AG09309 (cell line): ENCODE measurements at regions not wholly inside any gene's neighbourhood (a gene's known extent, or its start where the extent isn't known, plus 50 kb on each side); places are given as distances from the start of the nearest gene placed in this dataset.

Experiments used
- DNase-seq: peaks from one replicate; pipeline ENCODE4 v3.0.0-alpha.2; 2010; ENCODE audit warnings: low read depth
- H3K4me3 ChIP-seq: 2 replicates; pipeline ENCODE4 v1.5.1; 2011; ENCODE audit warnings: mild to moderate bottlenecking, low read depth, low read length, moderate library complexity; ENCODE audit not compliant: control insufficient read depth
- TF ChIP-seq, protein P1 (sequence below): IDR thresholded peaks from 2 replicates; pipeline ENCODE4 v1.5.1; 2011; ENCODE audit warnings: mild to moderate bottlenecking, low read depth, low read length, inconsistent platforms; ENCODE audit not compliant: insufficient read depth, control insufficient read depth; ENCODE audit errors: missing control alignments

DNA sequence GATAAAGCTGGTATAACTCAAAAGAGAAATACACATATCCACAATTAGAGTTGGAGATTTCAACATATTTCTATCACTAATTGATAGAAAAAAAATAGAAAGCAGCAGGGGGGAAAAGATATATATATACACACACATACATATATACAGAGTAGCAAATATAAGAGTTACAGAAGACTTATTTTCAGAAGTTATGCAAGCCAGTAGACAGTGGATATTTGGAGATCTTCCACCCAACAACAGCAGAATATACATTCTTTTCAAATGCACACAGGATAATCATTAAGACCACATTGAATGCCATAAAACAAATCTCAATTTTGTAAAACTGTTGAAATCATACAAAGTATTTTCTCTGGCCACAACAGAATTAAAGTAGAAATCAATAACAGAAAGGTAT is 192.8 kb downstream of the LACC1 start:
- TF ChIP-seq, protein P1, sequence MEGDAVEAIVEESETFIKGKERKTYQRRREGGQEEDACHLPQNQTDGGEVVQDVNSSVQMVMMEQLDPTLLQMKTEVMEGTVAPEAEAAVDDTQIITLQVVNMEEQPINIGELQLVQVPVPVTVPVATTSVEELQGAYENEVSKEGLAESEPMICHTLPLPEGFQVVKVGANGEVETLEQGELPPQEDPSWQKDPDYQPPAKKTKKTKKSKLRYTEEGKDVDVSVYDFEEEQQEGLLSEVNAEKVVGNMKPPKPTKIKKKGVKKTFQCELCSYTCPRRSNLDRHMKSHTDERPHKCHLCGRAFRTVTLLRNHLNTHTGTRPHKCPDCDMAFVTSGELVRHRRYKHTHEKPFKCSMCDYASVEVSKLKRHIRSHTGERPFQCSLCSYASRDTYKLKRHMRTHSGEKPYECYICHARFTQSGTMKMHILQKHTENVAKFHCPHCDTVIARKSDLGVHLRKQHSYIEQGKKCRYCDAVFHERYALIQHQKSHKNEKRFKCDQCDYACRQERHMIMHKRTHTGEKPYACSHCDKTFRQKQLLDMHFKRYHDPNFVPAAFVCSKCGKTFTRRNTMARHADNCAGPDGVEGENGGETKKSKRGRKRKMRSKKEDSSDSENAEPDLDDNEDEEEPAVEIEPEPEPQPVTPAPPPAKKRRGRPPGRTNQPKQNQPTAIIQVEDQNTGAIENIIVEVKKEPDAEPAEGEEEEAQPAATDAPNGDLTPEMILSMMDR = no peak
- no peak for DNase-seq
- H3K4me3 ChIP-seq = no peak overlapping the region

DNA sequence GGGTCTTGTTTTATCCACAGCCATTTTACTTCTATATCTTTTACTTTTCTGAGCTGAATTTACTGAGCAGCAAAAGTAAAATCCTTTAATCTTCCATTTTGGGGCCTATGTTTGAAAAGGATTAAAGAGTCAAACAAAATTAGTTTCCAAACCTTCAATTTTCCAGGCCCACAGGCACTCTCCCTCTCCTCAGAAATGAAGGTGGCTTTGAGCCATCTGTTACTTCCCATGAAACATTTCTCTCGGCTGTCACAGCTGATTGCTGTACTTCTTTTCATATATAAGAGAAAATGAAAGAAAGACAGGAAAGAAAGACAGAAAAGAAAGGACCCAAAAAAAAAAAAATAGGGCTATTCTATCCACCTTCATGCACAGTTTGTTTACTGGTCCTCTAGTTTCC is 194.9 kb downstream of the LACC1 start:
- no peak overlapping the region for H3K4me3 ChIP-seq
- no peak for DNase-seq
- TF ChIP-seq, protein P1 = no peak

DNA sequence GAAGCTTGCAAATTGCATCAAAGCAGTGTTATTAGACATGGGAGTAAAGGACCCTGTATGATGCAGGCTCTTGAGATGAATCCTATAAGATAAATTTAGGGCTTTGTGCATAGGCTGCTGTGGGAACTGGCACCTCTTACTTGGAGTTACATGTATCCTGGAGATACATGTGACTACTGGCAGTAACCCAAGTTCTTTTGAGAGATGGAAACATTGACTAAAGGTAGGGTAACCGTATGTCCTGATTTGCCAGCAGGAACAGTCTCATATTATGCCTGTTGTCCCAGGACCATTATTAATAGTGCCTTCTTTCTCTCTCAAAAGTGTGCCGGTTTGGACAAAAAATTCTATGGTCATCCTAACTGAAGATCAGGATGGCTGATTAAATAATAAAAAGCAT is 195.4 kb downstream of the LACC1 start:
- TF ChIP-seq, protein P1 = no peak
- H3K4me3 ChIP-seq = no peak overlapping the region
- no peak for DNase-seq

DNA sequence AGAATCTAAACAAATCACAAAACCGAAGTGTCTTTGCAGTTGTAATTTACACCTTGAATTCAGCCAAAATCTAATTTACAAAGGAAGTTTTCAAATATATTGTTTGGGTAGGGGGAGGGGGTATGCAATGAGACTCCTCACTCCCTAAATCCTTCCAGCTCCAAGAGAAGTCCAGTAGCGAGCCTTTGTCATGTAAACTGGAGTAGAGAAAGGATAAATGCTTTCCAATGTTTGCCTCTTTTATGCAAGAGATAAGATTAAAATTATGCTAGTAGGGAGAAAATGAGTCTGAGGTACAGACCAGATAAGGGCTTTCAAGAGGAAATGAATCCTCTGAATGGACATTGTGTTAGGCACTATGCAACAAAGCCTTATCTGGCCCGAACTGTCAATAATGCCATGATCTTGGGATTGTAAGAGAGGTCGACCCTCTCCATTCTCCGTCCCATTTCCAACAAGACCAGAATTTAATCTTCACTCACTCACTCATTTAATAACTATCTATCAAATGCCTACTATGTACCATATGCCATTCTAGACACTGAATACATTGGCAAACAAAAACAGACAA is 199.2 kb downstream of the LACC1 start:
- no peak for DNase-seq
- H3K4me3 ChIP-seq = no peak overlapping the region
- TF ChIP-seq, protein P1 = no peak

DNA sequence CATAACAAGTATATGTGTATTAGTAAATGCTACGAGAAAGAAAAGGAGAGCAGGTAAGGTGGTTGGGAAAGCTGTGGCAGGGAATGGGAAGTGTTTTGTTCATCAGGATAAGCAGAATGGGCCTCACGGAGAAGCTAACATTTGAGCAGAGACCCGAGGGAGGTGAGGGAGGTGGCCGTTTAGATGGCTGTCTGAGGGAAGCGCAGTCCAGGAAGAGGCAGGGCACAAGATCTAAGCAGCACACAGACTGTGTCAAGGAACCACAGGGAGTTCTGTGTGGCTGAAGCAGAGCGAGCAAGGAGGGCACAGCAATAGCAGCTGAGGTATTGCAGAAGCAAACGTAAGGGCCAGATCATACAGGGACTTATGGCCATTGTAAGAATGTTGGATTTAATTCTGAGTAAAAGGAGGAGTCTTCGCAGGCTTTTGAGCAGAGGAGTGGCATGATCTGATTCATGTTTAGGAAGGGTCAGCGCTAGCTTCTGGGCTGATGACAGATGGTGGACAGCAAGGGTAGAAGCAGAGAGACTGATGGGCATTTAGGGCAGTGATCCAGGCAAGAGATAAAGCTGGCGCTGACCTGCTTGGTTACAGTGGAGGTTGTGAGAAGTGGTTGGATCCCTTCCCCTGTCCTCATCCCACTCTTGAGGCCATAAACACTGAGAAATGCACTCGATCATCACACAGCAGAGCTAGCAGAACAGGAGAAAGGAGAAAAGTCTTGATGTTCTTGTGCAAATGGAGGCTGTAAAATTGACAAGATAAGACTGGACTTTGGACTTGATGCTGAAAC is 199.9 kb downstream of the LACC1 start:
- no peak for DNase-seq
- no peak overlapping the region for H3K4me3 ChIP-seq
- TF ChIP-seq, protein P1 = no peak

DNA sequence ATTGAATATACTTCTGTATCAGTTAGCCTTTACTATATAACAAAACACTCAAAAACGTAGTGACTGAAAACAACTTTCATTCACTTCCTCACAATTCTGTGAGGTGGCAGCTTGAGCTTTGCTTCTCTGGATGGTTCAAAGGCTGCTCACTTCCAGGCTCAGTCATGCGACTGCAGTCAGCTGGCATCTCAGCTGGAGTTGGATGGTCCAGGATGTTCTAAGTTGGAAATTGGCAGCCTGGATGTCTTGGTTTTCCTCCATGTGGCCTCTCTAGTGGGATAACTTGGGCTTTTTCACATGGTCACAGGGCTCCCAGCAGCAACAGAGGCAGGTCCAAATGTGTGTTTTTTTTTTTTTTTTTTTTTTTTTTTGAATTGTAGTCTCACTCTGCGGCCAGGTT is 204.4 kb downstream of the LACC1 start:
- H3K4me3 ChIP-seq = no peak overlapping the region
- DNase-seq = no peak
- TF ChIP-seq, protein P1 = no peak

DNA sequence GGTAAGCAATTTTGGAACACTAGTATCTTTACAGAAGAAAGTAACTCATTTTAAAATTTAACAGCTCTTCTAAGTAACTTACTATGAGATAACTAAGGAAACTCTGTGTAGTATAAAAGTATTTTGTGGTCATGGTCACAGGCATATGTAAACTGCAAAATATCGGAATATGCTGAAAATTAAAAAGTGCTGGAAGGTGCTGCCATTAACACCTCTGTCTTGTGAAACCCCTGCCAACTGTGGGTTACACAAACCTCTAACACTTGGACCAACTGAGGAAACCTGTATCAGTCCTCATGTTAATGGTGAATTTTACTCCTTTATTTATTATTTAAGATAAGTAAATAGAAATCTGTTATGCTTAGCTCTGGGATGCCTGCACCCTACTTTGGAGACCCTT is 206.7 kb downstream of the LACC1 start:
- no peak for DNase-seq
- H3K4me3 ChIP-seq = no peak overlapping the region
- TF ChIP-seq, protein P1 = no peak
